ENCODE measurements at regions not wholly inside any gene's neighbourhood (a gene's known extent, or its start where the extent isn't known, plus 50 kb on each side); places are given as distances from the start of the nearest gene placed in this dataset.
"Not testable (repeated sequence)": the region's sequence is repeated elsewhere in the genome, so short reads cannot be mapped to it uniquely, and the experiment has no call there.

DNA sequence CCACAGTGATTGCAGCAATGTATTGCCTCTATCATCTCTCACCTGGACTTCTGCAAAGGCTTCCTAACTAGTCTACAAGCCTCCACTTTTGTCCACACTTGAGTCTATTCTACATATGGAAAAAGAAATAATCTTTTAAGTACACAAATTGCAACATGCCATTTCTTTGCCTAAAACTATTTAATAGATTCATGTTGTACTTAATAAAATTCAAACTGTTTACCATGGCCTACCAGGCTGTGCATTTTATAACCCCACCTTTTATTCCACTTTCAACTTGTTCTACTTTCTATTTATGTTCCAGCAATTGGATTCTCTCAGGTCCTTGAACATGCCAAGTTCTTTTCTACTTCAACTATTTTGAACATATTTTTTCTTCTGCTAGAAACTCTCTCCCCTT is 128.7 kb downstream of the GPR85 start:
- no peak for DNase-seq (ENCODE audit: insufficient read length, low spot score)
- FAIRE-seq = no peak
- TF ChIP-seq, protein P1, sequence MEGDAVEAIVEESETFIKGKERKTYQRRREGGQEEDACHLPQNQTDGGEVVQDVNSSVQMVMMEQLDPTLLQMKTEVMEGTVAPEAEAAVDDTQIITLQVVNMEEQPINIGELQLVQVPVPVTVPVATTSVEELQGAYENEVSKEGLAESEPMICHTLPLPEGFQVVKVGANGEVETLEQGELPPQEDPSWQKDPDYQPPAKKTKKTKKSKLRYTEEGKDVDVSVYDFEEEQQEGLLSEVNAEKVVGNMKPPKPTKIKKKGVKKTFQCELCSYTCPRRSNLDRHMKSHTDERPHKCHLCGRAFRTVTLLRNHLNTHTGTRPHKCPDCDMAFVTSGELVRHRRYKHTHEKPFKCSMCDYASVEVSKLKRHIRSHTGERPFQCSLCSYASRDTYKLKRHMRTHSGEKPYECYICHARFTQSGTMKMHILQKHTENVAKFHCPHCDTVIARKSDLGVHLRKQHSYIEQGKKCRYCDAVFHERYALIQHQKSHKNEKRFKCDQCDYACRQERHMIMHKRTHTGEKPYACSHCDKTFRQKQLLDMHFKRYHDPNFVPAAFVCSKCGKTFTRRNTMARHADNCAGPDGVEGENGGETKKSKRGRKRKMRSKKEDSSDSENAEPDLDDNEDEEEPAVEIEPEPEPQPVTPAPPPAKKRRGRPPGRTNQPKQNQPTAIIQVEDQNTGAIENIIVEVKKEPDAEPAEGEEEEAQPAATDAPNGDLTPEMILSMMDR (IDR thresholded peaks at IDR 0.05; ENCODE audit: insufficient read depth, missing control alignments) = no peak

- not testable (repeated sequence) for DNase-seq (ENCODE audit: insufficient read length, low spot score); FAIRE-seq
Observed at GRCh38 chr7:112953031-112953430, 133.6 kb downstream of the GPR85 start.

DNA sequence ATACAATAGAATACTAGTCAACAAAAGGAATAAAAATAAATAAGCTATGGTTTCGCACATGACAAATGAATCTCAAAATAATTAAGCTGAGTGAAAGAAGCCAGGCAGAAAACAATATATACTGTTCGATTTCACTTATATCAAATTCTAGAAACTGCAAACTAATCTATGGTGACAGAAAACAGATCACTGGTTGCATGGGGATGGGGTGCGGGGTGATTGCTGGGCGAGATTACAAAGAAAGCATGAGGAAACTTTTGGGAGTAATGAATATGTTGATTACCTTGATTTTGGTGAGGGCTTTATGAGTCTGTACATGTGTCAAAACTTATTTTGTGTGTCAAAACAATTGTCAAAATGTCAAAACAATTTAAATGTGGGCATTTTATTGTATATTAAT is 135.6 kb downstream of the GPR85 start:
- FAIRE-seq (no peak), DNase-seq (ENCODE audit: insufficient read length, low spot score) (no peak)
- TF ChIP-seq, protein P1 (IDR thresholded peaks at IDR 0.05; ENCODE audit: insufficient read depth, missing control alignments) = no peak

DNA sequence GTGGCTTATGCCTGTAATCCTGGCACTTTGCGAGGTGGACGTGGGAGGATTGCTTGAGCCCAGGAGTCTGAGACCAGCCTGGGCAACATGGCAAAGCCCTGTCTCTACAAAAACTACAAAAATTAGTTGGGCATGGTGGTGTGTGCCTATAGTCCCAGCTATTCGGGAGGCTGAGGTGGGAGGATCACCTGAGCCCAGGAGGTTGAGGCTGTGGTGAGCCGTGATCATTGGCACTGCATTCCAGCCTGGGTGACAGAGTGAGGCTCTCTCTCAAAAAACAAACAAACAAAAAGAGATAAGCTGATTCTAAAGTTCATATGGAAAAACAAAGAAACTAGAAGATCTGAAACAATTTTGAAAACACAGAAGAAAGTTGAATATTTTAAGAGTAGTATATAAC is 136.9 kb downstream of the GPR85 start:
- not testable (repeated sequence) for DNase-seq (ENCODE audit: insufficient read length, low spot score); FAIRE-seq

DNA sequence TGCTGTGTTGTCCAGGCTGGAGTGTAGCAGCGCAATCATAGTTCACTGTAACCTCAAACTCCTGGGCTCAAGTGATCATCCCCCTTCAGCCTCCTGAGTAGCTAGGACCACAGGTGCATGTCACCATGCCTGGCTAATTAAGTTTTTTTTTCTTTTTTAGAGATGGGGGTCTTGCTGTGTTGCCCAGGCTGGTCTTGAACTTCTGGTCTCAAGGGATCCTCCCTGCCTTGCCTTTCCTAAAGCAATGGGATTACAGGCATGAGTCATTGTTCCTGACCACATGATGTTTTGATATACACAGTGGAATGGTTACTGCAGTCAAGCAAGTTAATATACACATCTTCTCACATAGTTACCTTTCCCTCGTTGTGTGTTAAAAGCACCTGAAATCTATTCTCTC is 140.3 kb downstream of the GPR85 start:
- TF ChIP-seq, protein P1 (IDR thresholded peaks at IDR 0.05; ENCODE audit: insufficient read depth, missing control alignments) = no peak
- DNase-seq (ENCODE audit: insufficient read length, low spot score) = no peak
- FAIRE-seq = no peak

DNA sequence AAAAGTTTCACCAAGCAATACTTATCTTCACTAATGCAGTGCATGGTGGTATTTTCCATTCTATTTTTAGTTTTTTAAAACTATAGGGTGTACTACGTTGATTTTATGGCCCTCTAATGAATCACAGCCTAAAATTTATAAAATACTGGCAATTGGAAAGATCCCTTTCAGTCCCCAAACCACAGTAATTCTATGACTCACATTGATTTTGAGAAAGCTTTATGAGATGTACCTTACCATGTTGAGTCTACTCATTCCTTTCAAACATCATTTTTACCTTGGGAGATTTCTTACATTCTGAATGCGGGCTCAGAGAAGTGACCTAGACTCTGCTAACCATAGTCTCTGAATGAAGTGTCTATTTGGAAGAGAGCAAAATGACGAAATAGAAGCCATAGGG is 141.6 kb downstream of the GPR85 start:
- TF ChIP-seq, protein P1 (IDR thresholded peaks at IDR 0.05; ENCODE audit: insufficient read depth, missing control alignments) = no peak
- DNase-seq (ENCODE audit: insufficient read length, low spot score) = no peak
- no peak for FAIRE-seq

- FAIRE-seq (no peak), DNase-seq (ENCODE audit: insufficient read length, low spot score) (no peak)
- TF ChIP-seq, protein P1 (IDR thresholded peaks at IDR 0.05; ENCODE audit: insufficient read depth, missing control alignments) = no peak
Observed at GRCh38 chr7:112942981-112943380, 143.6 kb downstream of the GPR85 start.

- not testable (repeated sequence) for DNase-seq (ENCODE audit: insufficient read length, low spot score); FAIRE-seq
Observed at GRCh38 chr7:112942125-112942524, 144.5 kb downstream of the GPR85 start.

DNA sequence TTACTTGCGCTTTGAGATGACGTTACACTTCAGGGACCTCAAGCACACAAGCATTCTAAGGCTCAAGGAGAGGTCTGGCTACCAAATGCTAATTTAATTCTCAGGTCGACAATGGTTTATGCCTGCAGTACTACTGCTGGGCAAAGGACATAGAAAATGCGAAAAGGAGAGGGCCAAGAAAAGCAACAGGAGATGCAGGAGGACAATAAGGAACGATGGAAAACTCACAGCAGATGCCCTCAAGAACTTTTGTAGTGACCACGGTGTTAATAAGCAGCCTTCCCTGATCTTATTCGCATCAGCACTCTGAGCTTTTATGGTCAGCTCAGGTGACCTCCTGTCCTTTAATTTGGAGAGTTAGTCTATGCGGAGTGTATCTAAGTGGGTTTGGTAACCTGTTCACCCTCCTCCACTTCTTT is 146.3 kb downstream of the GPR85 start:
- DNase-seq (ENCODE audit: insufficient read length, low spot score) = no peak
- TF ChIP-seq, protein P1 (IDR thresholded peaks at IDR 0.05; ENCODE audit: insufficient read depth, missing control alignments) = no peak
- FAIRE-seq = no peak
